ENCODE measurements at regions not wholly inside any gene's neighbourhood (a gene's known extent, or its start where the extent isn't known, plus 50 kb on each side); places are given as distances from the start of the nearest gene placed in this dataset.

- TF ChIP-seq CTCF (IDR thresholded peaks at IDR 0.05; ENCODE audit: insufficient read depth, low read length, poor library complexity, severe bottlenecking) (no peak), EZH2phosphoT487 (conservative IDR thresholded peaks at IDR 0.05; ENCODE audit: low read length) (no peak)
These were observed 1628.7 kb downstream of the REEP3 start for GRCh38 chr10:65149878-65150277.
